Tibial nerve (tissue), 4 donors: ENCODE measurements at regions not wholly inside any gene's neighbourhood (a gene's known extent, or its start where the extent isn't known, plus 50 kb on each side); places are given as distances from the start of the nearest gene placed in this dataset.

Experiments used
- DNase-seq, 2 donors: peaks; one replicate each; pipeline ENCODE4 v3.0.0-alpha.2; 2019; ENCODE audit warnings: low spot score in 2 of 2
- H3K27ac ChIP-seq, 4 donors: fragments of 200-600 bp; sonication (generic) in 3 of 4; one replicate each; pipeline ENCODE4 v1.5.1; 2017 to 2019; ENCODE audit warnings: mild to moderate bottlenecking in 1 of 4
- H3K27me3 ChIP-seq, 2 donors: fragments of 200-600 bp; sonication (generic) in 1 of 2; one replicate each; pipeline versions ENCODE4 v1.5.1 to v1.6.0; 2017 to 2019
- H3K36me3 ChIP-seq, 3 donors: fragments of 200-600 bp; sonication (generic); one replicate each; pipeline ENCODE4 v1.5.1; 2018 to 2019
- H3K4me1 ChIP-seq, 4 donors: fragments of 200-600 bp; sonication (generic) in 3 of 4; one replicate each; pipeline ENCODE4 v1.5.1; 2017 to 2019
- H3K4me3 ChIP-seq, 4 donors: fragments of 200-600 bp; sonication (generic) in 3 of 4; one replicate each; pipeline ENCODE4 v1.5.1; 2017 to 2019; ENCODE audit warnings: mild to moderate bottlenecking in 1 of 4, moderate library complexity in 1 of 4
- H3K9me3 ChIP-seq, 4 donors: fragments of 200-600 bp; sonication (generic) in 3 of 4; one replicate each; pipeline ENCODE4 v1.5.1; 2017 to 2019
- CTCF ChIP-seq, 5 experiments: fragments of 200-600 bp in 3 of 5; fragments of 450-650 bp in 2 of 5; sonication (generic) in 3 of 5; IDR thresholded peaks; one replicate each; pipeline ENCODE4 v1.5.1; 2016 to 2019; ENCODE audit warnings: antibody characterized with exemption in 5 of 5, mild to moderate bottlenecking in 3 of 5, moderate library complexity in 2 of 5
- EP300 ChIP-seq, 2 donors: sonication (generic); formaldehyde crosslinking; IDR thresholded peaks; one replicate each; pipeline ENCODE4 v1.6.1; 2017; ENCODE audit warnings: antibody characterized with exemption in 2 of 2, mild to moderate bottlenecking in 1 of 2
- POLR2A ChIP-seq, 2 donors: fragments of 450-650 bp; IDR thresholded peaks; one replicate each; pipeline ENCODE4 v1.6.1; 2017; ENCODE audit warnings: antibody characterized with exemption in 2 of 2, mild to moderate bottlenecking in 2 of 2, moderate library complexity in 2 of 2
- WGBS, 2 donors: methylation state at CpG; one replicate each; pipeline ENCODE4 v1.1.5; 2018; 5-methylcytosine and 5-hydroxymethylcytosine counted together

GRCh38 chr4:129167640-129168260 is 71.8 kb downstream of the C4orf33 start:
- Histone ChIP-seq H3K27me3 (no peaks in the 10 kb centered on the region), H3K4me3 (no peak overlapping the region), H3K9me3 (no peaks in the 10 kb centered on the region), H3K36me3 (no peaks in the 10 kb centered on the region), H3K27ac (no peak overlapping the region), H3K4me1 (no peaks in the 10 kb centered on the region)
- TF ChIP-seq CTCF (IDR thresholded peaks at IDR 0.05) (no peak), EP300 (IDR thresholded peaks at IDR 0.05) (no peak), POLR2A (IDR thresholded peaks at IDR 0.05) (no peak)
- DNase-seq, result no peak
- WGBS, 2 donors, result 47 to 61% methylated on average over 13 of the region's 13 CpGs

GRCh38 chr4:129172181-129172580 is 76.2 kb downstream of the C4orf33 start:
- H3K9me3 ChIP-seq, result no peaks in the 10 kb centered on the region
- no peak for DNase-seq
- no peaks in the 10 kb centered on the region for H3K27me3 ChIP-seq
- no peak for TF ChIP-seq CTCF (IDR thresholded peaks at IDR 0.05)
- no peak for TF ChIP-seq POLR2A (IDR thresholded peaks at IDR 0.05)
- TF ChIP-seq EP300 (IDR thresholded peaks at IDR 0.05), result no peak
- no peak overlapping the region for H3K4me3 ChIP-seq
- no peaks in the 10 kb centered on the region for H3K36me3 ChIP-seq
- no peak overlapping the region for H3K27ac ChIP-seq
- no peaks in the 10 kb centered on the region for H3K4me1 ChIP-seq

DNA sequence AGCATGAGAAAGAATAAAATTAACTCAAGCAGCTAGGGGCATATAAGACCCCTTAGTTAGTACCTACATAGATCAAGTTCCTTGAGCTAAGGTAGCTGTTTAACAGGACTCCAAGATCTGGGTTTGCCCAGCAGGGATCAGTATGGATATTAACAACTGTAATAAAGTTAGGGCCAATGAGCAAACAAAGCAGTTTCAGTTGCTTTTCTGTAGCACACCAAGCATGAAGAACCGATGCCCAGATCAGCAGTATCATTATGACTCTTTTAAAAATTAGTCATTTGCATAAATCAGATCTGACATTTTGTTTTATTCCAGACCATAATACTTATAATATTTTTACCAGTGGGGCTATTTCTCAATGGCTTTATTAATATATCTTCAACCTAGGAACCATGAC is 80.9 kb downstream of the C4orf33 start:
- no peaks in the 10 kb centered on the region for H3K4me1 ChIP-seq
- H3K36me3 ChIP-seq, result no peaks in the 10 kb centered on the region
- no peak for TF ChIP-seq POLR2A (IDR thresholded peaks at IDR 0.05)
- TF ChIP-seq EP300 (IDR thresholded peaks at IDR 0.05), result no peak
- TF ChIP-seq CTCF (IDR thresholded peaks at IDR 0.05), result no peak
- no peak overlapping the region for H3K4me3 ChIP-seq
- no peaks in the 10 kb centered on the region for H3K27me3 ChIP-seq
- H3K9me3 ChIP-seq, result no peaks in the 10 kb centered on the region
- WGBS, 2 donors, result 91 to 94% methylated on average over 1 of the region's 1 CpG
- DNase-seq, result no peak
- no peak overlapping the region for H3K27ac ChIP-seq

GRCh38 chr4:129179276-129179675 is 83.3 kb downstream of the C4orf33 start:
- Histone ChIP-seq H3K4me1 (no peaks in the 10 kb centered on the region), H3K27ac (no peak overlapping the region), H3K36me3 (no peaks in the 10 kb centered on the region), H3K9me3 (no peaks in the 10 kb centered on the region), H3K27me3 (no peaks in the 10 kb centered on the region), H3K4me3 (no peak overlapping the region)
- WGBS, 2 donors, result 88 to 91% methylated on average over 2 of the region's 2 CpGs
- TF ChIP-seq EP300 (IDR thresholded peaks at IDR 0.05) (no peak), POLR2A (IDR thresholded peaks at IDR 0.05) (no peak), CTCF (IDR thresholded peaks at IDR 0.05) (no peak)
- no peak for DNase-seq

GRCh38 chr4:129189630-129190029 is 93.7 kb downstream of the C4orf33 start:
- Histone ChIP-seq H3K36me3 (no peaks in the 10 kb centered on the region), H3K27ac (no peak overlapping the region), H3K4me1 (no peaks in the 10 kb centered on the region), H3K4me3 (no peak overlapping the region), H3K27me3 (no peaks in the 10 kb centered on the region), H3K9me3 (peaks cover 0 to 5% (median 0%) of the 10 kb centered on the region in 4 donors)
- DNase-seq, result no peak
- 56 to 69% methylated on average over 4 of the region's 4 CpGs for WGBS, 2 donors
- TF ChIP-seq CTCF (IDR thresholded peaks at IDR 0.05), result no peak
- TF ChIP-seq EP300 (IDR thresholded peaks at IDR 0.05), result no peak
- no peak for TF ChIP-seq POLR2A (IDR thresholded peaks at IDR 0.05)
